GM23338 (cell line): ENCODE measurements at regions not wholly inside any gene's neighbourhood (a gene's known extent, or its start where the extent isn't known, plus 50 kb on each side); places are given as distances from the start of the nearest gene placed in this dataset.

Experiments
- ZNF462 ChIP-seq: fragments of 250-450 bp; sonication (Bioruptor Pico); IDR thresholded peaks from 2 replicates; pipeline ENCODE4 v1.5.0; 2020; ENCODE audit warnings: mild to moderate bottlenecking, moderate library complexity
- TF ChIP-seq, protein P1 (sequence below): IDR thresholded peaks from one replicate; pipeline ENCODE4 v1.6.1; 2018; ENCODE audit warnings: antibody characterized with exemption; ENCODE audit not compliant: unreplicated experiment

- TF ChIP-seq ZNF462 = no peak
- TF ChIP-seq, protein P1, sequence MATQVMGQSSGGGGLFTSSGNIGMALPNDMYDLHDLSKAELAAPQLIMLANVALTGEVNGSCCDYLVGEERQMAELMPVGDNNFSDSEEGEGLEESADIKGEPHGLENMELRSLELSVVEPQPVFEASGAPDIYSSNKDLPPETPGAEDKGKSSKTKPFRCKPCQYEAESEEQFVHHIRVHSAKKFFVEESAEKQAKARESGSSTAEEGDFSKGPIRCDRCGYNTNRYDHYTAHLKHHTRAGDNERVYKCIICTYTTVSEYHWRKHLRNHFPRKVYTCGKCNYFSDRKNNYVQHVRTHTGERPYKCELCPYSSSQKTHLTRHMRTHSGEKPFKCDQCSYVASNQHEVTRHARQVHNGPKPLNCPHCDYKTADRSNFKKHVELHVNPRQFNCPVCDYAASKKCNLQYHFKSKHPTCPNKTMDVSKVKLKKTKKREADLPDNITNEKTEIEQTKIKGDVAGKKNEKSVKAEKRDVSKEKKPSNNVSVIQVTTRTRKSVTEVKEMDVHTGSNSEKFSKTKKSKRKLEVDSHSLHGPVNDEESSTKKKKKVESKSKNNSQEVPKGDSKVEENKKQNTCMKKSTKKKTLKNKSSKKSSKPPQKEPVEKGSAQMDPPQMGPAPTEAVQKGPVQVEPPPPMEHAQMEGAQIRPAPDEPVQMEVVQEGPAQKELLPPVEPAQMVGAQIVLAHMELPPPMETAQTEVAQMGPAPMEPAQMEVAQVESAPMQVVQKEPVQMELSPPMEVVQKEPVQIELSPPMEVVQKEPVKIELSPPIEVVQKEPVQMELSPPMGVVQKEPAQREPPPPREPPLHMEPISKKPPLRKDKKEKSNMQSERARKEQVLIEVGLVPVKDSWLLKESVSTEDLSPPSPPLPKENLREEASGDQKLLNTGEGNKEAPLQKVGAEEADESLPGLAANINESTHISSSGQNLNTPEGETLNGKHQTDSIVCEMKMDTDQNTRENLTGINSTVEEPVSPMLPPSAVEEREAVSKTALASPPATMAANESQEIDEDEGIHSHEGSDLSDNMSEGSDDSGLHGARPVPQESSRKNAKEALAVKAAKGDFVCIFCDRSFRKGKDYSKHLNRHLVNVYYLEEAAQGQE = no peak
Measured at GRCh38 chr16:9040800-9041412, 50.5 kb upstream of the HAPSTR1 start (continued).
